DND-41 (cell line): ENCODE measurements at regions not wholly inside any gene's neighbourhood (a gene's known extent, or its start where the extent isn't known, plus 50 kb on each side); places are given as distances from the start of the nearest gene placed in this dataset.
"Not testable (repeated sequence)": the region's sequence is repeated elsewhere in the genome, so short reads cannot be mapped to it uniquely, and the experiment has no call there.

ENCODE experiments used
- ATAC-seq: fragments of 200-7000 bp; cut with Tn5 transposase; 3 replicates; pipeline ENCODE4 v1.9.1; 2021; ENCODE audit warnings: low read depth; ENCODE audit not compliant: insufficient read depth
- DNase-seq: peaks from one replicate; pipeline ENCODE4 v3.0.0-alpha.2; 2020
- H2AFZ ChIP-seq: 2 replicates; pipeline ENCODE4 v1.6.0; 2012; ENCODE audit warnings: low read depth, low read length
- H3K27ac ChIP-seq: 2 replicates; pipeline ENCODE4 v1.5.1; 2012; ENCODE audit warnings: low read length, inconsistent platforms
- H3K27me3 ChIP-seq: fragments of 200-600 bp; sonication (generic); 2 replicates; pipeline ENCODE4 v1.6.0; 2012; ENCODE audit warnings: low read length, mild to moderate bottlenecking, inconsistent platforms; ENCODE audit not compliant: insufficient read depth, poor library complexity
- H3K36me3 ChIP-seq: 2 replicates; pipeline ENCODE4 v1.5.1; 2012; ENCODE audit warnings: low read length, inconsistent platforms; ENCODE audit not compliant: insufficient read depth
- H3K4me1 ChIP-seq: 2 replicates; pipeline ENCODE4 v1.5.1; 2012; ENCODE audit warnings: mild to moderate bottlenecking, low read length; ENCODE audit not compliant: insufficient read depth
- H3K4me2 ChIP-seq: 2 replicates; pipeline ENCODE4 v1.6.0; 2012; ENCODE audit warnings: mild to moderate bottlenecking, moderate library complexity, low read length, inconsistent platforms; ENCODE audit not compliant: insufficient read depth
- H3K4me3 ChIP-seq, 2 experiments: fragments of 200-600 bp in 1 of 2; shearing (Covaris generic) in 1 of 2; 2 replicates each; pipeline ENCODE4 v1.5.1; 2012 to 2016; ENCODE audit warnings: inconsistent platforms in 2 of 2, low read length in 2 of 2, mild to moderate bottlenecking in 2 of 2, low read depth in 1 of 2, moderate library complexity in 1 of 2
- H3K79me2 ChIP-seq: 2 replicates; pipeline ENCODE4 v1.6.0; 2012; ENCODE audit warnings: low read length, inconsistent platforms; ENCODE audit not compliant: insufficient read depth
- H3K9ac ChIP-seq: 2 replicates; pipeline ENCODE4 v1.6.0; 2012; ENCODE audit warnings: low read depth, mild to moderate bottlenecking, inconsistent platforms, low read length, moderate library complexity
- H3K9me3 ChIP-seq: 2 replicates; pipeline ENCODE4 v1.5.1; 2012; ENCODE audit warnings: low read length, moderate library complexity, mild to moderate bottlenecking, inconsistent platforms; ENCODE audit not compliant: insufficient read depth, severe bottlenecking
- H4K20me1 ChIP-seq: 2 replicates; pipeline ENCODE4 v1.6.0; 2012; ENCODE audit warnings: low read length; ENCODE audit not compliant: insufficient read depth
- CTCF ChIP-seq: IDR thresholded peaks from 2 replicates; pipeline ENCODE4 v1.5.1; 2012; ENCODE audit warnings: borderline replicate concordance, low read length, moderate library complexity, mild to moderate bottlenecking; ENCODE audit not compliant: poor library complexity, severe bottlenecking; ENCODE audit errors: extremely low read depth
- EZH2 ChIP-seq: IDR thresholded peaks from 3 replicates; pipeline ENCODE4 v1.6.1; 2012; ENCODE audit warnings: borderline replicate concordance, low read depth, mild to moderate bottlenecking, moderate library complexity, low read length, inconsistent platforms; ENCODE audit not compliant: severe bottlenecking

GRCh38 chr22:11598492-11599440 lies 3929.2 kb upstream of the OR11H1 start:
- TF ChIP-seq EZH2 (no peak), CTCF (no peak)
- no peak for DNase-seq

GRCh38 chr22:11599456-11599855 lies 3928.5 kb upstream of the OR11H1 start:
- DNase-seq, H3K27ac ChIP-seq, H3K4me2 ChIP-seq, H3K4me1 ChIP-seq, H3K36me3 ChIP-seq, H3K9ac ChIP-seq, H3K27me3 ChIP-seq, H4K20me1 ChIP-seq, H3K79me2 ChIP-seq, H3K4me3 ChIP-seq, ATAC-seq, H2AFZ ChIP-seq: not testable (repeated sequence)
- H3K9me3 ChIP-seq = peaks cover 31% of the 10 kb centered on the region

More at GRCh38 chr22:11598492-11599440, 3929.2 kb upstream of the OR11H1 start:
- Histone ChIP-seq H3K4me3 (no peak overlapping the region), H3K36me3 (no peaks in the 10 kb centered on the region), H3K79me2 (no peaks in the 10 kb centered on the region), H3K4me1 (no peaks in the 10 kb centered on the region), H2AFZ (no peak overlapping the region), H3K27ac (no peak overlapping the region), H3K27me3 (no peaks in the 10 kb centered on the region), H3K9me3 (peaks cover 31% of the 10 kb centered on the region), H3K4me2 (no peak overlapping the region), H3K9ac (no peak overlapping the region), H4K20me1 (no peaks in the 10 kb centered on the region)
- ATAC-seq = no peak

- not testable (repeated sequence) for H3K36me3 ChIP-seq, H3K9ac ChIP-seq, H3K4me3 ChIP-seq, H4K20me1 ChIP-seq, H3K4me2 ChIP-seq, DNase-seq, H3K4me1 ChIP-seq, H3K79me2 ChIP-seq, ATAC-seq, H3K27ac ChIP-seq, H3K27me3 ChIP-seq, H2AFZ ChIP-seq
- peaks cover 28% of the 10 kb centered on the region for H3K9me3 ChIP-seq
Observed at GRCh38 chr22:11600161-11600560, 3927.8 kb upstream of the OR11H1 start.

GRCh38 chr22:11600896-11601890 lies 3926.8 kb upstream of the OR11H1 start:
- H3K9ac ChIP-seq, DNase-seq, H3K4me3 ChIP-seq, H4K20me1 ChIP-seq, ATAC-seq, H3K36me3 ChIP-seq, H2AFZ ChIP-seq, H3K4me2 ChIP-seq, H3K4me1 ChIP-seq, H3K27ac ChIP-seq, H3K27me3 ChIP-seq, H3K79me2 ChIP-seq: not testable (repeated sequence)
- H3K9me3 ChIP-seq = peaks cover 37% of the 10 kb centered on the region

- peaks cover 22% of the 10 kb centered on the region for H3K9me3 ChIP-seq
- ATAC-seq, H2AFZ ChIP-seq, H3K4me1 ChIP-seq, H3K36me3 ChIP-seq, H3K79me2 ChIP-seq, H3K27me3 ChIP-seq, H4K20me1 ChIP-seq, H3K4me2 ChIP-seq, DNase-seq, H3K4me3 ChIP-seq, H3K27ac ChIP-seq, H3K9ac ChIP-seq: not testable (repeated sequence)
Observed at GRCh38 chr22:11604635-11605395, 3923.2 kb upstream of the OR11H1 start.
